Tibial artery (tissue), 4 donors: ENCODE measurements at regions not wholly inside any gene's neighbourhood (a gene's known extent, or its start where the extent isn't known, plus 50 kb on each side); places are given as distances from the start of the nearest gene placed in this dataset.
"Not testable (repeated sequence)": the region's sequence is repeated elsewhere in the genome, so short reads cannot be mapped to it uniquely, and the experiment has no call there.

Source experiments
- DNase-seq, 2 donors: peaks; one replicate each; pipeline ENCODE4 v3.0.0-alpha.2; 2019
- H3K27ac ChIP-seq, 2 donors: fragments of 200-600 bp; sonication (generic) in 1 of 2; 1 replicate in 1 of 2; 2 replicates in 1 of 2; pipeline ENCODE4 v1.5.1; 2018 to 2019; ENCODE audit warnings: mild to moderate bottlenecking in 1 of 2
- H3K27me3 ChIP-seq, 2 donors: fragments of 200-600 bp; sonication (generic) in 1 of 2; one replicate each; pipeline versions ENCODE4 v1.5.1 to v1.6.0; 2016 to 2019
- H3K36me3 ChIP-seq, 3 donors: fragments of 200-600 bp; sonication (generic) in 2 of 3; one replicate each; pipeline ENCODE4 v1.5.1; 2016 to 2019; ENCODE audit warnings: mild to moderate bottlenecking in 2 of 3
- H3K4me1 ChIP-seq, 4 donors: fragments of 200-600 bp; sonication (generic) in 2 of 4; 1 replicate in 3 of 4; 2 replicates in 1 of 4; pipeline ENCODE4 v1.5.1; 2016 to 2019
- H3K4me3 ChIP-seq, 2 donors: fragments of 200-600 bp; sonication (generic) in 1 of 2; 1 replicate in 1 of 2; 2 replicates in 1 of 2; pipeline ENCODE4 v1.5.1; 2018 to 2019; ENCODE audit warnings: mild to moderate bottlenecking in 2 of 2
- H3K9me3 ChIP-seq, 3 donors: fragments of 200-600 bp; sonication (generic) in 1 of 3; one replicate each; pipeline ENCODE4 v1.5.1; 2016 to 2019
- CTCF ChIP-seq, 2 experiments: fragments of 200-600 bp in 1 of 2; fragments of 450-650 bp in 1 of 2; IDR thresholded peaks; one replicate each; pipeline ENCODE4 v1.5.1; 2017 to 2019; ENCODE audit warnings: antibody characterized with exemption in 2 of 2, mild to moderate bottlenecking in 1 of 2, moderate library complexity in 1 of 2
- intact Hi-C: fragments of 100-400 bp; cut with DNase I; formaldehyde crosslinking; loops from one replicate; pipeline ENCODE4 v1.15.0; 2023; ENCODE audit warnings: low total_unique reads

DNA sequence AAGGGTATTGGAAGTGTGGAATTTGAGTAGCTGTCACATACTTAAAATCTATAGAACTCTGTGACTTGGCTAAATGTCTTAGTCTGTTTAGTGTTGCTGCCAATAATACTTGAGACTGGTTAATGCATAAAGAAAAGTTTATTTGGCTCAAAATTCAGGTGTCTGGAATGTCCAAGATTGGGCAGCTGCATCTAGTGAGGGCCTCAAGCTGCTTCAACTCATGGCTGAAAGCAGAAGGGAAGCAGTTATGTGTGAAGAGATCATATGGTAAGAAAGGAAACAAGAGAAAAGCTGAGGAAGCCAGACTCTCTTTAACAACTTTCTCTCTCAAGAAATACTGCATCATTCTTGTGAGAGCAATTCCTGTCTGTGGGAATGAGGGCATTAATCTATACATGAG, 1043.3 kb upstream of the CDH6 start:
- Histone ChIP-seq H3K27me3 (no peaks in the 10 kb centered on the region), H3K9me3 (no peaks in the 10 kb centered on the region), H3K36me3 (no peaks in the 10 kb centered on the region), H3K4me1 (no peaks in the 10 kb centered on the region), H3K27ac (no peak overlapping the region), H3K4me3 (no peak overlapping the region)
- intact Hi-C loops: no loop called here
- no peak for DNase-seq
- TF ChIP-seq CTCF (IDR thresholded peaks at IDR 0.05): no peak

DNA sequence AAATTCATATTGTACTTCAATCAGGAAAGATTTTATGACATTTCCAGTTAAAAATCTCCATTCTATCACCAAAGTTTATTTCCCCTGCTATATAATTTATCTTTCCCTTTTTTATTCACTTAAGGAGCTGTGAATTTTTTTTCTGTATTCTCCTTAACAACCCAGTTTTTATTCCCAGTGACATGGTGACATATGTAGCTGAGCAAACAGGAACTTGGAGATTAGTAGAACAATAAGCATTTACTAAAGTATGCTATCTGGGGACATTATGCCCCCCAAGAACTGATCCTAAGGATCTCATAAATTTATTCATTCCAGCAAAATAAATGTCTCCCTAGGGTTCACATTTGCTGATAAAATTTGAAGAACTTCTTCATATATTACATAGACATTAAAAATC, 1044.0 kb upstream of the CDH6 start:
- no peak for DNase-seq
- no peak for TF ChIP-seq CTCF (IDR thresholded peaks at IDR 0.05)
- no peak overlapping the region for H3K4me3 ChIP-seq
- no peaks in the 10 kb centered on the region for H3K9me3 ChIP-seq
- H3K4me1 ChIP-seq: no peaks in the 10 kb centered on the region
- H3K36me3 ChIP-seq: no peaks in the 10 kb centered on the region
- no peaks in the 10 kb centered on the region for H3K27me3 ChIP-seq
- H3K27ac ChIP-seq: no peak overlapping the region
- intact Hi-C loops: no loop called here

DNA sequence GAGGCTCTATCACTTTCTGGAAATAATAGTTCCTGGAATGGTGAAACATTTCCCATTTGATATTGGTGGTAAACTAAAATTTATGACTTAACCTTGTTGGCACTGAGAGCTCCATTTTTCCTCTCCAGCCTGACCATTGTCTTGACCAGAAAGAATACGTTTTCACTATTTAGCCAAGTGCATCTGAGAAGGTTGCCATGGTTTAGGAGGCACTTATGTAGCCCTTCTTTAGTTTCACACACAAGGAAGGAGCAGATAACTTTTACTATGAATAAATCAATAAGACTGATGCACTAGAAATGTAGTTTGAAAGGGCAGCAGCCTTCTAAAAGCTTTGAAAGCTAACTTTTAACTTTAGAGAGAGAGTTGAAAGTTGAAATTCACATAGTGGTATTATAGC, 1045.5 kb upstream of the CDH6 start:
- Histone ChIP-seq H3K36me3 (no peaks in the 10 kb centered on the region), H3K27ac (no peak overlapping the region), H3K27me3 (no peaks in the 10 kb centered on the region), H3K4me1 (no peaks in the 10 kb centered on the region), H3K9me3 (peaks cover 0 to 3% (median 0%) of the 10 kb centered on the region in 3 donors), H3K4me3 (no peak overlapping the region)
- no peak for DNase-seq
- no peak for TF ChIP-seq CTCF (IDR thresholded peaks at IDR 0.05)
- intact Hi-C loops: no loop called here

DNA sequence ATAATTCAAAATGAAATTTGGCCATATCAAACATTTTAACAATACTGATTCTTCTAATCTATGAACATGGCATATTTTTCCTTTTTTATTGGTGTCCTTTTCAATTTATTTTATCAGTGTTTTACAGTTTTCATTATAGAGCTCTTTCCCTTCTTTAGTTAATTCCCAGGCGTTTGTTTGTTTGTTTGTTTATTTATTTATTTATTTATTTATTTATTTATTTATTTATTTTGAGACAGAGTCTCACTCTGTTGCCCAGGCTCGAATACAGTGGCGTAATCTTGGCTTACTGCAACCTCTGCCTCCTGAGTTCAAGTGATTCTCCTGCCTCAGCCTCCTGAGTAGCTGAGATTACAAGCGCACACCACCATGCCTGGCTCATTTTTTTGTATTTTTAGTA, 1049.4 kb upstream of the CDH6 start:
- H3K27ac ChIP-seq, H3K9me3 ChIP-seq, H3K4me3 ChIP-seq, DNase-seq, intact Hi-C loops, H3K27me3 ChIP-seq, H3K4me1 ChIP-seq, H3K36me3 ChIP-seq: not testable (repeated sequence)

- no peak for TF ChIP-seq CTCF (IDR thresholded peaks at IDR 0.05)
- H3K4me3 ChIP-seq: no peak overlapping the region
- H3K9me3 ChIP-seq: peaks cover 0 to 9% (median 0%) of the 10 kb centered on the region in 3 donors
- H3K27me3 ChIP-seq: no peaks in the 10 kb centered on the region
- intact Hi-C loops: no loop called here
- H3K36me3 ChIP-seq: no peaks in the 10 kb centered on the region
- no peaks in the 10 kb centered on the region for H3K4me1 ChIP-seq
- no peak overlapping the region for H3K27ac ChIP-seq
- no peak for DNase-seq
Observed at GRCh38 chr5:30142432-30142831, 1051.1 kb upstream of the CDH6 start.

- no peaks in the 10 kb centered on the region for H3K36me3 ChIP-seq
- DNase-seq: no peak
- H3K4me3 ChIP-seq: no peak overlapping the region
- H3K27me3 ChIP-seq: no peaks in the 10 kb centered on the region
- intact Hi-C loops: no loop called here
- no peak overlapping the region for H3K27ac ChIP-seq
- no peaks in the 10 kb centered on the region for H3K9me3 ChIP-seq
- no peak for TF ChIP-seq CTCF (IDR thresholded peaks at IDR 0.05)
- no peaks in the 10 kb centered on the region for H3K4me1 ChIP-seq
Observed at GRCh38 chr5:30121043-30121442, 1072.4 kb upstream of the CDH6 start.
